Stimulated activated CD4-positive, alpha-beta T cell treated with anti-CD3 and anti-CD28 coated beads, Interleukin-4, amount 100 ng/mL, for 24 hours (primary cell): ENCODE measurements at regions not wholly inside any gene's neighbourhood (a gene's known extent, or its start where the extent isn't known, plus 50 kb on each side); places are given as distances from the start of the nearest gene placed in this dataset.

ENCODE experiments used
- DNase-seq: peaks from one replicate; pipeline ENCODE4 v3.0.0-alpha.2; 2020

- DNase-seq = no peak
Measured at GRCh38 chr18:54772056-54772455, 56.2 kb upstream of the RAB27B start.

GRCh38 chr18:54774423-54774822 is 53.9 kb upstream of the RAB27B start:
- DNase-seq = no peak

DNA sequence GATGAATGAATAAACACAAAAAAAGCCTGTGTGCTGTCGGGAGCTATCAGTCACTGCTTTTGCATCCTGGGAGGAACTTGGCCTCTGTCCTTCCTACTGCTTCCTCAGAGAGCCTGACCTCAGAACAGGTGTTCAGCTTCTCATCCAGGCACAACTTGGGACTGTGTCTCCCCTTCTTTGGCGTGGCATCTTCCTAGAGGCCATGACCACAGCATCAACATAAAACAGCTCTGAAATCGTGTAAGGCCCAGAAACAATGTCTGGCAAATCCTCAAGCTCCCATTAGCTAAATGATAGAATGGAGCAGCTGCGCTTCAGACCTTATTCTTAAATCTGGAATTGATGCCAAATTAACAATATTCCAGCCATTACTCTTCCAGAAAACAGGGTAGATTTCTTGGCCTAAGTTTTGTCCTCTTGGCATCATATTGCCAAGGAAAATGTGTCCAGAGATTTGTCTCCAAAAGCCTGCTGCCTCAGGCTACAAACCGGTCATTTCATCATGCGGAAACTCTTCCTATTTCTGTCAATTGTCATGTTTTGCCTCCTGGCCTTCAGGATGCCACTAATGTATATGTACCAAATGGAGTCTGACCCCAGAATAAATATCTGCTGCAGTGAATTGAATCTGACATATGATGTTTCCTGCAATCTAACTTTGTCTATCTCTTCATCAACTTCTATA is 53.2 kb upstream of the RAB27B start:
- no peak for DNase-seq

- DNase-seq = no peak
Measured at GRCh38 chr18:54775686-54776085, 52.6 kb upstream of the RAB27B start.

DNA sequence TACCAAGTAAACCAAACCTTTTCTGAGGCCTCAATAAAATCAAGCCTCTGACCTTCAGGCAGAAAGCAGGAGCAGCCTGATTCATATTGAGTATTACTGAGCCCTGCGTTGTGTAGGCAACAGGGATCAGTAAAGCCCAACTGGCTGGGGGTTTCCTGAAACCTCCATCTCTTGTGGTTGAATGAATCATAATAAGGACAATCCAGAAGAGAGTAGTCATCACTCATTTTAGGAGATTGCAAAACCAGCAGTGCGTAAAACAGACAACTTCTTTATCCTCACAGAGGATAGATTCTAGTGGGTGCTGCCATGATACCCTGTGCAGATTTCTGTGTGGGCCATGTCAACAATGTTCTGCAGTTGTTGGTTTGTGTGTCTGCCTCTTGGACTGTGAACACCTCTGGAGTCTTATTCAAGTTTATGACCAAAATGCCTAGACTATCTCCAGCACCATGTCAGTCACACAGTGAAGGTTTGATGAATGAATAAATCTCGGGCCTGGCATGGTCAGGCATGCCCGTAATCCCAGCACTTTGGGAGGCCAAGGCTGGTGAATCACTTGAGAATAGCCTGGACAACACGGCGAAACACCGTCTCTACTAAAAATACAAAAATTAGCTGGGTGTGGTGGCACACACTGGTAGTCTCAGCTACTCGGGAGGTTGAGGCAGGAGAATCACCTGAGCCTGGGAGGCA is 51.8 kb upstream of the RAB27B start:
- DNase-seq = peak; percentile 32

DNA sequence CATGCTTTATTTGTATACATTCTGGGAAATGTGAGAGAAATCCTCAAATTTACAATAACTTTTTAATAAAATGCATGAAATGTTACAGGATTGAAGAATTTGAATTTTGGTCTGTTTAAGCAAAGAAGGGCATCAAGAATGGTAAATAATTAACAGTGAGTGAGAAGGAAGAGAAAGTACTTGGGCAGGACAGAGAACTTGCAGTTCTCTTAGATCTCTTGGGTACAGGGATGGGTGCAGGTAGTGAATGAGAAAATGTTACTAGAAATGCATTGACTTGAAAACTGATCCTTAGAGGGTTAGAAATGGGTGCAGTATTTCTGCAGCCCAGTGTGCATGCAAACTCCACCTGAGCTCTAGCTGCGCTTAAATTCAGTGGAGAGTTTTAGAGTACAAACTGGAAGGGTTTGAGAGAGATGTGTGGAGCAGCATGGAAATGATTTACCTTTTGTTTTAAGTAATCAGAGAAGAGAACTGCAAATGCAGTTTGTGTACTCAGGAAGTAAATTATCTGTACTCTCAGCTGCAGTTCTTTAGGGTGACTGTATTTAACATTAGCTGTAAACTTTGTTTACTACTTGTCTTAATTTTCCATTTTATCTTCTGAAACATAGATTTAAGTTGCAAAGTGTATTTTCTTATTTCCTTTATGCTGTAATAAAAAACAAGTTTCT is 51.0 kb upstream of the RAB27B start:
- no peak for DNase-seq

DNA sequence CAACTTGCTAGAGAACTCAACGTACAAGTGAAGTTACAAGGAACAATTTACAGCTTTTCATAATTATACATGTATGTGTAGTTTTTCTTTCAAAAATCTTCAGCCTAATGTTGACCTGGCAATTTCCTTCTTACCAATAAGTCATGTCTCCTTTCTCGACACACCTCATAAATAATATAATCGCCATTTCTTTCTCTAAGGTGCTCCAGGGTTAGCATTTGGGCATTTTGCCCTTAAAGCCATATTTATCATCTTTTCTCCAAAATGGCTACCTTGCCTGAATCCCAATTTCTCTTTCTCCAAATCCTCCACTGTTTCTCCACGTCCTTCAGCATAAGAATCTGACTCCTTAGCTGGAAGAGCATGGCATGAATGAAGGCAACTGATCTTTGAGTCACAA is 50.3 kb upstream of the RAB27B start:
- no peak for DNase-seq
